H4 (cell line): ENCODE measurements at regions not wholly inside any gene's neighbourhood (a gene's known extent, or its start where the extent isn't known, plus 50 kb on each side); places are given as distances from the start of the nearest gene placed in this dataset.
"Not testable (repeated sequence)": the region's sequence is repeated elsewhere in the genome, so short reads cannot be mapped to it uniquely, and the experiment has no call there.

ENCODE experiments used
- DNase-seq: peaks from one replicate; pipeline ENCODE4 v3.0.0-alpha.2; 2015; ENCODE audit warnings: low spot score

DNA sequence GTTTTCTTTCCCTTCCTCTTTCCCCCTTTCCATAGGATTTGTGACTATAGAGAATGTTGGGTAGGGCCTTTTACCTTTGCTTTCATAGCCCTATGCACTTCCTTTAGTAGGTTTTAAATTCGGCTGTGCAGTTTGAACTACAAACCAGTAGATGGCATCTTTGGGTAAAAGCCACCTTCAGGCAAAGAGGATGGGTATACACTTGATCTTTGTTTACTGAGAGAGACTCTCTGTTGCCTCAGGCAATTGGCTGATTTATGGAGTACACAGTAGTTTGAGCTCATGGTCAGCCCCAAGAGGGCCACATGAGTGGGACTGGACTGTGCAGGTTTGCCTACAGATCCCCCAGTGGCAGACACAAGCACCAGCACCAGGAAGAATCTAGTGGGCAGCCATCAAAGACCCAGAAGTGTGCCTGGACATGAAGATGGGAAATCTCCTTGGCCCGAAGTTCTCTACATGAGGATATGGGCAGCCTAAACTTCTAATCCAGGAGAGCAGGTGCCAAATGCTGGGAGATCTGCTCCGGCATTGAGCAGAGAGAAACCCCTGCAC is 1304.3 kb upstream of the DDX18 start:
- peak; percentile 45 for DNase-seq

- no peak for DNase-seq
Observed at GRCh38 chr2:116511426-116511825, 1303.1 kb upstream of the DDX18 start.

DNA sequence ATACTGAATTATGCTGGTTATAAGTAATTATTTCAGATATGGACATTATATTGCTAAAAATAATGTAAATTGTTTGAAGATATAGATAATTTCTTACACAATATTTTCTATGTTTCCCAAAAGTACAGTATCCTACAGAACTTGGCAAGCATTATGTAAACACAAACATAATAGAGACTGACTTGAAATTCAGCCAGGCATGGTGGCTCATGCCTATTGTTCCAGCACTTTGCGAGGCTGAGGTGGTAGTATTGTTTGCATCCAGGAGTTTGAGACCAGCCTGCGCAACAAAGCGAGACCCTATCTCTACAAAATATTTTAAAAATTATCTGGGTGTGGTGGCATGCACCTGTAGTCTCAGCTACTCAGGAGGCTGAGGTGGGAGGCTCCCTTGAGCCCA is 1300.5 kb upstream of the DDX18 start:
- no peak for DNase-seq

- DNase-seq, result no peak
Observed at GRCh38 chr2:116517936-116518335, 1296.6 kb upstream of the DDX18 start.

- DNase-seq, result no peak
Observed at GRCh38 chr2:116537811-116538210, 1276.7 kb upstream of the DDX18 start.

DNA sequence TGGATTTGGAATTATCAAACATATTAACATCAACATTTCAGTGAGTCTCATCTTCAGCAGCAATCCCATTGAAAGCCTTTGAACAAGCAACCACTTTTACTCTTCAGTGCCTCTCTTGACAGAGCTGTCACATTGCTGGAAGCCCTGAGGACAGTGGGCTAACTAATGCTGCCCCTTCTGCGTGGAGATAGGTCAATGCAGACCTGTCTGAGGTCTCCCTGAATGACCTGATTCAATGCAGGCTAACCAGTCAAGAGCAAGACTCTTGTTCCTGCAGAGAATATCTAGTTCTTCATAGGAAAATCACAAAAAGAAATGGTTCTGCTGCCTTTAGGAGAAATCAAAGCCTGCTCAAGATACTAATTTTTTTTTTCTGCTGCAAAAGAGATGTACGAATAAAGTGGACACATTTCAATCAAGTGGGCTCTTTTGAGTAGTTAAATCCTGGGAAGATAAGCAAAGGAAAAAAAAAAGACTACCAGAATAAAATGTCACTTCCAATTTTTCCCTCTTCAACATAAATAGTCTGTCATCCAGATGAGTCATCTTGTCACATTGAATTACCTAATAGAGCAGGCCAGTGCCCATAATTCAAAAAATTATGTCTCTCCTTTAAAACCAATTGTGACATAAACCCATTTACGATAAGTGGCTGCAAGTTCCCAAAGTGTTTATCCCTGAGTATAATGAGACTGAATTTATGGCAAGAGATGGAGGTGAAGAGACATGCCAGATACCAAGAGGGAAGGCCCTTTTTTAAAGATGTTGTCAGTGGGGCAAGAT is 1269.0 kb upstream of the DDX18 start:
- no peak for DNase-seq

GRCh38 chr2:116552738-116553419 is 1261.6 kb upstream of the DDX18 start:
- not testable (repeated sequence) for DNase-seq

GRCh38 chr2:116580209-116580608 is 1234.3 kb upstream of the DDX18 start:
- no peak for DNase-seq

GRCh38 chr2:116582850-116583249 is 1231.6 kb upstream of the DDX18 start:
- DNase-seq, result no peak

- no peak for DNase-seq
Observed at GRCh38 chr2:116585669-116586327, 1228.7 kb upstream of the DDX18 start.

DNA sequence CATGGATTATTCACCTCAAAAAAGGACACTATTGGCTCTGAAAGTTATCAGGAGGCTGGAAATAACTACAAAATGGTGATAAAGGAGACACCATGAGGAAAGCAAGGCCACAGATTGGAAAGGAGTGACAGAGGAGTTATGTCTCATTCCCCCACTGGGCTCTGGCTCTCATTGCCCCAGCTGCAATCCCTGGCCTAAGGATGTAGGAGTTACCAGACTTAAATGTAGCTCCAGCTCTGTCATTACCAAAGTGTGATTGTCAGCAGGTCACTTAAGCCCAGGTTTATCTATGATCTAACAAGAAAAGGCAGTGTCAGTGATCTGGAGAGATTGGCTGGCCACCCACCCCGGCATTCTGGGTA is 1228.2 kb upstream of the DDX18 start:
- DNase-seq, result no peak
